Spinal cord (tissue), 9 donors: ENCODE measurements at regions not wholly inside any gene's neighbourhood (a gene's known extent, or its start where the extent isn't known, plus 50 kb on each side); places are given as distances from the start of the nearest gene placed in this dataset.

ENCODE experiments used
- DNase-seq, 6 donors: peaks; one replicate each; pipeline versions ENCODE4 v3.0.0 to v3.0.0-alpha.2; 2013 to 2015; ENCODE audit warnings: low spot score in 6 of 6, low read depth in 4 of 6
- H3K27ac ChIP-seq: one replicate; pipeline ENCODE4 v1.5.1; 2013; ENCODE audit warnings: low read depth, low read length, control low read depth
- H3K27me3 ChIP-seq: one replicate; pipeline ENCODE4 v1.6.1; 2013; ENCODE audit warnings: low read length; ENCODE audit not compliant: control insufficient read depth, insufficient read depth
- H3K36me3 ChIP-seq: one replicate; pipeline ENCODE4 v1.6.1; 2013; ENCODE audit warnings: low read length; ENCODE audit not compliant: control insufficient read depth, insufficient read depth
- H3K4me1 ChIP-seq: one replicate; pipeline ENCODE4 v1.6.1; 2013; ENCODE audit warnings: low read length; ENCODE audit not compliant: control insufficient read depth, insufficient read depth
- H3K4me3 ChIP-seq: one replicate; pipeline ENCODE4 v1.5.1; 2013; ENCODE audit warnings: low read depth, low read length, control low read depth
- H3K9me3 ChIP-seq: one replicate; pipeline ENCODE4 v1.6.1; 2013; ENCODE audit warnings: low read length; ENCODE audit not compliant: control insufficient read depth, insufficient read depth
- WGBS: methylation state at CpG from one replicate; pipeline ENCODE4 v1.1.5; 2013; ENCODE audit warnings: missing lambda C conversion rate; ENCODE audit not compliant: insufficient coverage; 5-methylcytosine and 5-hydroxymethylcytosine counted together
- donor health status: healthy.

- no peak for DNase-seq
- H3K4me3 ChIP-seq, result no peak overlapping the region
- H3K36me3 ChIP-seq, result no peaks in the 10 kb centered on the region
- no CpG with 5 or more reads among the region's 1 CpG for WGBS
- H3K27ac ChIP-seq, result no peak overlapping the region
- no peaks in the 10 kb centered on the region for H3K9me3 ChIP-seq
- H3K4me1 ChIP-seq, result peaks cover 3% of the 10 kb centered on the region
- no peaks in the 10 kb centered on the region for H3K27me3 ChIP-seq
Measured at GRCh38 chr7:35365523-35365922, 111.6 kb upstream of the TBX20 start.

GRCh38 chr7:35362341-35362740, 108.4 kb upstream of the TBX20 start:
- Histone ChIP-seq H3K36me3 (no peaks in the 10 kb centered on the region), H3K27me3 (no peaks in the 10 kb centered on the region), H3K27ac (no peak overlapping the region), H3K4me1 (peaks cover 3% of the 10 kb centered on the region), H3K4me3 (no peak overlapping the region), H3K9me3 (no peaks in the 10 kb centered on the region)
- no peak for DNase-seq
- WGBS, result 94% methylated on average over 5 of the region's 6 CpGs

- Histone ChIP-seq H3K27ac (no peak overlapping the region), H3K27me3 (no peaks in the 10 kb centered on the region), H3K9me3 (no peaks in the 10 kb centered on the region), H3K4me3 (no peak overlapping the region), H3K36me3 (no peaks in the 10 kb centered on the region), H3K4me1 (peaks cover 15% of the 10 kb centered on the region)
- DNase-seq, result no peak
- no CpG with 5 or more reads among the region's 1 CpG for WGBS
Measured at GRCh38 chr7:35359423-35359822, 105.5 kb upstream of the TBX20 start.

GRCh38 chr7:35356495-35356894, 102.6 kb upstream of the TBX20 start:
- Histone ChIP-seq H3K4me3 (no peak overlapping the region), H3K4me1 (peaks cover 19% of the 10 kb centered on the region), H3K36me3 (no peaks in the 10 kb centered on the region), H3K27me3 (no peaks in the 10 kb centered on the region), H3K9me3 (no peaks in the 10 kb centered on the region), H3K27ac (no peak overlapping the region)
- 42% methylated on average over 4 of the region's 4 CpGs for WGBS
- DNase-seq, result peak in 3 of 6 donors; percentile 26 to 70 (median 26)

- Histone ChIP-seq H3K27ac (no peak overlapping the region), H3K4me1 (peaks cover 19% of the 10 kb centered on the region), H3K27me3 (no peaks in the 10 kb centered on the region), H3K4me3 (no peak overlapping the region), H3K9me3 (no peaks in the 10 kb centered on the region), H3K36me3 (no peaks in the 10 kb centered on the region)
- whole genome bisulfite sequencing, result 65% methylated on average over 4 of the region's 5 CpGs
- DNase-seq, result peak in 1 of 6 donors; percentile 8
Measured at GRCh38 chr7:35355911-35356310, 102.0 kb upstream of the TBX20 start.

- no peak overlapping the region for H3K27ac ChIP-seq
- no peaks in the 10 kb centered on the region for H3K9me3 ChIP-seq
- peak in 4 of 6 donors; percentile 19 to 71 (median 26) for DNase-seq
- peaks cover 19% of the 10 kb centered on the region for H3K4me1 ChIP-seq
- no peaks in the 10 kb centered on the region for H3K36me3 ChIP-seq
- H3K4me3 ChIP-seq, result no peak overlapping the region
- no peaks in the 10 kb centered on the region for H3K27me3 ChIP-seq
- 38% methylated on average over 2 of the region's 2 CpGs for WGBS
Measured at GRCh38 chr7:35355199-35355598, 101.3 kb upstream of the TBX20 start.

GRCh38 chr7:35353481-35353880, 99.6 kb upstream of the TBX20 start:
- WGBS, result 50% methylated on average over 3 of the region's 6 CpGs
- Histone ChIP-seq H3K27me3 (no peaks in the 10 kb centered on the region), H3K4me3 (no peak overlapping the region), H3K9me3 (no peaks in the 10 kb centered on the region), H3K27ac (no peak overlapping the region), H3K4me1 (peaks cover 19% of the 10 kb centered on the region), H3K36me3 (no peaks in the 10 kb centered on the region)
- DNase-seq, result peak in 1 of 6 donors; percentile 8

- WGBS, result 100% methylated on average over 4 of the region's 4 CpGs
- H3K4me1 ChIP-seq, result peaks cover 16% of the 10 kb centered on the region
- DNase-seq, result no peak
- H3K36me3 ChIP-seq, result no peaks in the 10 kb centered on the region
- H3K4me3 ChIP-seq, result no peak overlapping the region
- no peaks in the 10 kb centered on the region for H3K9me3 ChIP-seq
- H3K27ac ChIP-seq, result no peak overlapping the region
- H3K27me3 ChIP-seq, result no peaks in the 10 kb centered on the region
Measured at GRCh38 chr7:35351466-35351865, 97.6 kb upstream of the TBX20 start.

- no peaks in the 10 kb centered on the region for H3K9me3 ChIP-seq
- no peaks in the 10 kb centered on the region for H3K36me3 ChIP-seq
- DNase-seq, result no peak
- no peak overlapping the region for H3K4me3 ChIP-seq
- H3K27ac ChIP-seq, result no peak overlapping the region
- 83% methylated on average over 5 of the region's 10 CpGs for WGBS
- peaks cover 4% of the 10 kb centered on the region for H3K4me1 ChIP-seq
- H3K27me3 ChIP-seq, result no peaks in the 10 kb centered on the region
Measured at GRCh38 chr7:35348611-35349400, 94.9 kb upstream of the TBX20 start.

GRCh38 chr7:35342786-35343185, 88.9 kb upstream of the TBX20 start:
- 89% methylated on average over 3 of the region's 3 CpGs for WGBS
- DNase-seq, result no peak
- Histone ChIP-seq H3K4me3 (no peak overlapping the region), H3K4me1 (no peaks in the 10 kb centered on the region), H3K27me3 (no peaks in the 10 kb centered on the region), H3K36me3 (no peaks in the 10 kb centered on the region), H3K9me3 (no peaks in the 10 kb centered on the region), H3K27ac (no peak overlapping the region)
